ENCODE measurements at regions not wholly inside any gene's neighbourhood (a gene's known extent, or its start where the extent isn't known, plus 50 kb on each side); places are given as distances from the start of the nearest gene placed in this dataset.
A peak's percentile ranks its signal among the peaks of the same experiment; 100 is the strongest.

DNA sequence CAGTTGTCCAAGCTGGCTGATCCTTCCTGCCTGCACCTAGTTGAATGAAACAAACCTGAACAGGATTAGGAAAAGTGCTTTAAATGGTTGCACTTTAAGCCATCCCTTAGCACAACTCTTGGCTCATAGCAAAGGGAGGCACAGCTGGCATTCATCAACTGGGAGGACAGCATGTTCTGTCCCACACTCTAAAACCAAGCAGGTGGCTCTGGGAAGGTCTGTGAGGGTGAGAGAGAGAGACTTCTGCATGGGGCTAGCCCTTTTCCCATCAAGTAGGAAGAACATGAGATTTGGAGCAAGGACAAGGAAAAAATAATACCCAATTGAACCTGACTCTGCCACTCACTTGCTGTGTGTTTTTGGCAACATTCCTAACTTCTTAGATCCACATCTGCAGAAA, 140.9 kb upstream of the CCL2 start:
- DNase-seq, result no peak

DNA sequence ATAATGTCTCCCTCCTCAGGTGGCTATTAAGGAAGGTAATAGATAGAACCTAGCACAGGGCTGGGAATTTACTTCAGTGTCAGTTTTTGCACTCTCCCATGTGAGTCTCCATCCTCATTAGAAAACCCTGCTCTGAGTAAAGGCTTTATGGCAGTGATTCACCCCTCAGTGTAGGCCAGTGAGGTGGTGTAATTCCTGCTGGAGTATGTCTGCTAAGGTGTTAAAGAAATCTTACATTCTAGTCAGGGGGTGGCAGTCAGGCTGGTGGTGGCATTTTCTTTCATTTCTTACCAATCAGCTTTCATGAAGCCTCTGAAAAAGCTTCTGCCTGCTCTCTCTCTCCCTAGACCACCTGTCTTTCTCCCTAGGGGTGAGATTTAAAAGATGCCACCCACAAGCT, 138.8 kb upstream of the CCL2 start:
- no peak for DNase-seq

DNA sequence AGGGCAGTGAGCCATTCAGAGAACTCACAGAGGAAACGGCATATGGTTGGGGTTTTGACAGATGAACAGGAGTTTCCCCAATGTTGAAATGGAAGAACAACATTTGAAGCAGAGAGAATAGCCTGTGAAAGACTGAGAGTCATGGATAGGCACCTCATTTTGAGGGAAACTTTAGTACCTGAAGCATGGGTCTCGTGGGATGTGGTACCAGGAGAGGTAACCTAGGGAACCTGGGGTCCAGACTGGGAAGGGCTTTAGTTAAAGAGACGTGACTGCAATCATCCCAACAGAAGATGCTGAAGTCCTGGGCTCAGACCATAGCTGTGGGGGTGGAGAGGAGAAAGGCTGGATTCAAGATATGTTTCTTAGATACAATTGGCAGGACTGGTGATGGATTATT, 137.8 kb upstream of the CCL2 start:
- DNase-seq, result no peak

DNA sequence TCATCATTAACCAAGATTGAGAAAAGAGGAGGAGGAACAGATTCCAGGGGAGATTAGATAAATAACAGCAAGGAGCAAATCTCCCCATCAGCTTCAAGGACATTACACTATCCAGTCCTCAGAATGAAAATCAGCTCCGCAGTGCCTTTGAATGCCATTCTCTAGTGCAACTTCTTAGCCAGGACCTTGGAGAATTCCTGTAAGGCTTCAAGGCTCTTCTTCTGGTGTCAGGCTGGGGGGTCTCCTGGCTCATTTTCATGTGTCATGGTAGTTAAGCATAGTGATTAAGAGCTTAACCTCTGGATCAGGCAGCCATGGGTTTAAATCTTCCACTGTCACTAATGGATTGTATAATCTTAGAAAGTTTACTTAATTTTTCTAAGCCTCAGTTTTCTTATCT, 137.3 kb upstream of the CCL2 start:
- no peak for DNase-seq

DNA sequence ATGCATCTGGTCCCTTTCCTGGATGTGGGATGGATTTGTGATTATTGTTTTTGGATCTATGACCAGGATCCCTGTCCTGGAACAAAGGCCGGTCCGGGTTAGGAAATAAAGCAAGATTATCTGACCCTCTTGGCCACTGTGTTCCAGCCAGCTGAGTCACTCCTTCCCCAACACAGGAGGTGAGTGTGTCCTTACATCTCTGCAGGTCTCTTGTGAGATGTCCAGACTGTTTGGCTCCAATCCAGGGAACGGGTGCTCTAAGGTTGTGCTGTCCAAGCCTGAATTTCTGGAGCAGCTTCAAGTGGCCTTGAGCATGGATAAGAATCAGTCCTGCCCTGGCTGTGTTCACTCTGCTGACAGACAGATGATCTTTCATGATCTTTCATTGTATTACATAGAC, 136.5 kb upstream of the CCL2 start:
- no peak for DNase-seq

DNA sequence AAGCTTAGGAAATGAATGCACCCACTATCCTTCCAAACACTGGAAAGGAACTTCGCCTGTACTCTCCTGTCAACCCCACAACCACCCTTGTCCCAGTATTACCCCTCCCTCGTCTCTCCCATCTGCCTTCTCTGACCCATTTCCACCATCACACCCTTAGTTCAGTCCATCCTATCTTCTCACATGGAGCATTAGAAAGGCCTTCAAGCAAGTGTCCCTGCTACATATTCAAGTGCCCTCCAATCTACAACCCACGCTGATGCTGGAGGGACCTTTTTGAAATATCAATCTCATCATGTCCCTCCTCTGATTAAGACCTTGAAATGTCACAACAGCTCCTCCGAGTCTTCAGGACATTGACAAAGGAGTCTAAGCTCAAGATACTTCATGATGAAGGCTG, 133.8 kb upstream of the CCL2 start:
- no peak for DNase-seq

DNA sequence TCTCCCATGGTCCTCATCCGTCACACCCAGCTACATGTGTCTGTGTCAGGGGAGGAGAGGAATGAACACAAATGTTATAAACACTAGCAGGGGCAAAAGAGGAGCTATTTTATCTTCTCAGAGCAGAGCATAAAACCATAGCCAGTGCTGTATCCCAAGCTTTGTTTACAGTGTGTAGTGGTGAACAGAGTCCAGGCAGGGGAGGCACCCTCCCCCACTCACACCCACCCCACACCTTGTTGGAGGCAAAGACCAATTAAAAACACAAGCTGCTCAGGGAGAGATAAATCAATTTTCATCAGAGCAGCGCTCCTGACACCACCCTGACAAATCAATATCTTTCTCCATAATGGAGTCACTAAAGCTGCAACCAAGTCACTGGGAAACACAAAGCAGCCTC, 132.6 kb upstream of the CCL2 start:
- no peak for DNase-seq

DNA sequence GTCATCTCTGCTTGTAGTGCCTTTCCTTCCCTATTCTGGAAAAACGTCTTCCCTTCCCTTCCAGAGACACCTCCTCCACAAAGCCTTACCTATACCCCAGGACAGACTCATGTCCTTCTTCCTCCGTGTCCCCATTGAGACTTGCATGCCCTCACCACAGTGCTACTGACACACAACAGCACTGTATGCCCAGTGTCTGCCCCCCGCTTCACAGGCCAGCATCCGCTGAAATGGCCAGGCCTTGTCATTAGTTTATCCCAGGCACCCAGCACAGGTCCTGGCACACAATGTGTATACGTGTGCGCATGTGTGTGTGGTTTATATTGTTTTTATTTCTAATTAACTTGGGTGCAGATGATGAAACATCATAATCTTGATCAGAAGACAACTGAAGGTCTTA, 130.1 kb upstream of the CCL2 start:
- DNase-seq, result no peak

DNA sequence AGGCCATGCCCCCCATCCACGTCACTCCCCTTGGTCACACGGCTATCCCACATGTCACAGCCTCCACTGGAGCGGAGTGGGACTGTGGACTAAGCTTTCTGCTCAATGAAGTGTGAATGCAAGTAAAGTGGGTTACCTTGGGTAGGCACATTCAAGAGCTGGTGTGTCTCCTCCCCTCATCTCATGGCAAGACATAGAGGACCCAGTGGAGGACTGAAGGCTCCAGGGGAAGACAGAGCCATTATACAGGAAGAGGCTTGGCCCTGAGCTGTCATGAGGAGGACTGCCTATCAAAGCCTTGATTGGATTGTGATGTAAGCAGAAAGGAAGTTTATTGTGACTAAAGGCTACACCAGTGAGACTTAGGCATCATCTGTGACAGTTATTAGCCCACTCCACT, 129.2 kb upstream of the CCL2 start:
- no peak for DNase-seq

DNA sequence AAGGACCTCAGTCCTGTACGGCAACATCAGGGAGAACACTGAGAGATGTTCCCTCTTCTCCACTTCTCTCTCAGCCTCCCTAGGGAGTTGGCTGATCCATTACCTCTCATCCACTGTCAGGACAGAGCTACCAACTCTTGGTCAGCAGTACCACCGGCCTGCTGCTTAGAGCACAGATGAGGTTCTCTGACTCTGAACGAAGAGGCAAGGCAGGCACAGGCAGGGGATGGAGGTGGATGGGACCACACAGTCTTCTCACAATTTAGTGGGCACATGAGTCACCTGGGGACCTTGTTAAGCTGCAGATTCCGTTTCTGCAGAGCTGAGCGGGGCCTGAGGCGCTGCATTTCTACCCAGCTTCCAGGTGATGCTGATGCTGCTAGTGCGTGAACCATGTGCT, 128.6 kb upstream of the CCL2 start:
- DNase-seq, result no peak

DNA sequence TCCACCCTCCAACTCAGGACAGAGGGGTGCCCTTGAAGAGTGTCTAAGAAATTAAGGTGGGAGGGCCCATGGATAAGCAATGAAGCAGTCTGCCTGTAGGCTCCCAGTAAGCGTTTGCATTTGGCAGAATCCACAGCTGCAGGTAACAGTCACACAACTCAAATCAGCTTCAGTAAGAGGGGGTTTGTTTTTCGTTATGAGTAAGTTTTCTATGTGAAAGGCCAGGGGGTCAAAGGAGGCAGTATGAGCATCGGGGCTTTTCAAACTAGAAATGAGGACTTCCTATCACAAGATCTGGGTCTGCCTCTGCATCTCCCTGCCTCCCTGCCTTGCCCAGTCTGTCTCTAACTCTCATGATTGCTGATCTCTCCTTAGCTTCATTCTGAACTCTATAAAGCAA, 128.1 kb upstream of the CCL2 start:
- DNase-seq, result no peak

DNA sequence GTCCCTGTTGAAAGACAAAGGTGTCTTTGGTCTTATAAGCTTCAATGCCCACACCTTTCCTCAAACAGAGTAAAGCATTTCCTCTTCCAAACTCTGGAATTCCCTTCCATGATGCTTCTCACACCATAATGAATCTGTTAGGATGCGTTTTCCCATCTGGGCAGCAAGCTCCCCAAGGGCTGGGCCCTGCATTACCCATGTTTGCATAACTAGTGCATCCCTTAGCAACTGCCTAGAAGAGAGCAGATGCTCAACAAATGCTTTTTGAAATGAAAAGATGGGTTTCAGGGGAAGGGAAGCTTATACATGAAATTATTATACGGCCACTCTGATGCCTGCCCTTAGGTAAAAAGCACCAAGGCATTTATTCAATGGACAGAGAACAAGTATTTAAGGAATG, 124.5 kb upstream of the CCL2 start:
- no peak for DNase-seq

DNA sequence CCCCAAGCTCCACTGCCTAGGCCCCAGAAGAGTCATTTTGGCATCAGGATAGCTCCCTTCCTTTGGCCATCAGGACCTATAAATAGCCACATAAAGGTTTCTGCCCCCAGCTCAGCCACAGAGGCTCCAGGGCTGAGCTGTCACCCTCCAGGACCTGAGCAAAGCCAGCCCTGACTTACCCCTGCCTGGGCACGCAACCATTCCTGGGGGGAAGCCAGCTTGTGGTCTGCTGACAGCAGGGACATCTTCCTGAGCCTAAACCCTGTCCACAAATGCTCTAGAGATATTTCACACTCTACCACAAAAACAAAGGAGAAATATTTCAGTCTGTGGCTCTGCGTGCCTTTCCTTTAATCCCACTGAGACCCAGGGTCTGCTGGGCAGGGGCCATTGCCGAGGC, 123.7 kb upstream of the CCL2 start:
- DNase-seq, result no peak

DNA sequence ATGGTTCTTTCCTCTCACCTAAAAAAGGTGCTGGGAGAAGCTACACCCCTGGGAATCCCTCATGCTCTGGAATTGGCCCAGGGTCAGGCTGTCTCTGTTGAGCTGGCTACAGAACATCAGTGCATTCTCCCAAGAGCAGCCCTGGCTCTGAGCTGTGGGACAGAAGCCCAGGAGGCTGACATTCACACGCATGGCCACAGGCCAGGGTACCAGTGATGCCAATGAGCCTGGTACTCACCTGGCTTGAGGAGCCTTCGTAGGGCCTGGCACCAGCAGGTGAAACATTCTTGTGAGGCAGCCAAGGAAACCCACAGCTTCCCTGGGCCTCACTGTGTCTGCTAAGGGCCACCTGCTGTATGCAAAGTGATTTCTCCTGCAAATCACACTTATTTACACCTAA, 121.7 kb upstream of the CCL2 start:
- DNase-seq, result no peak

DNA sequence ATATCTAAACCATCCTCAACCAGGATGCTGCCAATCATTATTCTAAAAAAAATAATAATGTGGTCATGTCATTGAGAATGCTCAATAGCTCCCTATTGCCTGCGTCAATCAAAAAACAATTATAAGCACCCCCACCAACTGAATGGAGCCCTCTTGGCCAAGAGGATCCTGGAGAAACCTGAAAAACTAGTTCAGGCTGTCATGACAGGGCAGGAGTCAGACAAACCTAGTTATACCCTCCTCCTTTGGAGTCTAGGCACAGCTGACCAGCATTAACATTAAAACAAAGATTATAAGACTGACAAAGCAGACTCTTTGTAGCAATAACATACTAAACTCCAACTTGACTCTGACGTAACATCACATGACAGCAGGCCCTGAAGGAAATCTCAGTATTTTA, 119.2 kb upstream of the CCL2 start:
- DNase-seq, result no peak

DNA sequence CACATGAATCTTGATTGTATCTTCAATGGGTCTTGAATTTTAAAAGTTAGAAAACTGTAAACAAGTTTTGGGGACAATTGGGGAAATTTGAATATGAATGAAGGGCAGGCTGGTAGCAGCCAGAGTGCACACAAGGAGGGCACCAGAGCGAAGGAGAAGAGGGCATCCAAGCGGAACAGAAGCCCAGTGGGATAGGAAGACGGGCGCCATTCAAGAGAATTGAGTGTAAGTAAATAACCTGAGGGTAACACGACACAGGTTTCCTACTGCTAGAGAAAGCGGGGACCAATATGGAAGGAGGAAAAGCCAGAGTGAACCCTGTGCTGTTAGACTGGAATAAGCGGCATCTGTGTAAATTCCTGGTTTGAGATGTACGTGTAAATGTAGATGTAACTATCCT, 115.1 kb upstream of the CCL2 start:
- no peak for DNase-seq

DNA sequence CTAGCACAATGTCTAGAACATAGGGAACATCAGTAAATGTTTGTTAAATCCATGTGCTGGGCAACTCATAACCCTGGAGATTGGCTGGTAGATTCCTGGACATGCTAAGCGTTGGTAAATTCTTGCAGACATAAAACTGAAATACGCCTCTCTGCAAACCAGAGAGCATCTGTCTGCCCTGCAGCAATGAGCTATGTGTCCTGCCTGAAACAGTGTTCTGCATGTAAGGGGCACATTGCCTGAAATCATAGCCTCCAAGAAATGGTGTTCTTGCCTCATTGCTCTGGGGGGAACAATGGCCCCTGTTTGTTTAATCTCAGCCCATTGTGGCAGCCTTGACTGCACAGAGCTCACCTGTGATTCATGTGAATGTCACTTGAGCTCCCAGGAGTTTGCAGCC, 113.5 kb upstream of the CCL2 start:
- no peak for DNase-seq

DNA sequence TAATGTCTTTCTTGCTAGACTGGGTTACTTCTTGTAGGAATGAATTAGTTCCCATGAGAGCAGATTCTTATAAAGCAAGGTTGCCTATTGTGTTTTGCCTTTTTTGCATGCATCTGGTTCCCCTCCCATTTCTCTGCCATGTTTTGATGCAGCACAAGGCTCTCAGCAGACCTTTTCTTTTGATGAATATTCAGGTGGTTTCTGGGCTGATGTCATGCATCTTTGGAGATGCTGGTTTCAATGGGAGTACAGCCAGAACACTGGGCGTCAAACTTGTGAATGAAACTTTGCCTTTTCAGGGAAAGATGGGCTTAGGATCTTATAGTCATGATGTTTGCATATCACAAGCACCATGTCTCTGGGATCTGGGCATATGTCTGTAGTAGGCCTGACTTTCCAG, 111.7 kb upstream of the CCL2 start:
- no peak for DNase-seq

DNA sequence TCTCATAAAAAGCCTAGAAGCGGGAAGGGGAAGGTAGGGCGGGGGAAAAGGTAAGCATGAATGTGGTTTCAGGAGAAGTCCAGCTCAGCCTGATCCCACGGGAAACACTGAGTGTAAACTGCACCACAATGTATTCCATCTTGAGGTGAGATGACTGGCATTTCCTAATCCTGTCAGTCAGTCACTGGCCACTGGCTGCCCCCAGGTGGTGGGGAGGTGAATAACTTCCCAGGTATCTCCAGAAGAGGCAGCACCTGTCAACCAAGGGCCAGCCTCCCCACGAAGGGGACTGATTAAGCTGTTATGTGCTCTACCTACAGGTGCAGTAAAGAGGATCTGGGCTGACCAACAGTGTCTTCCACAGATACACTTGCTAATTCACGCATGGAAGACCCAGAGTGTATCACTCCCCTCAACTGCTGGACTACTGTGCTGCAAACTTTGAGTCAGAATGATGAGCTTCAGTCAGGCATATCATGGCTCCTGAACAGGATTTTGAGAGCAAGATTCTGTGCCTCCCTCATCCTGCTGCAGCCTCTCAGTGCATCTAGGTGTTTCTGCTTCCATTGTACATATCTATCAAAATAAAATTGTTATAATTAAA, 108.5 kb upstream of the CCL2 start:
- DNase-seq, result peak; percentile 2

DNA sequence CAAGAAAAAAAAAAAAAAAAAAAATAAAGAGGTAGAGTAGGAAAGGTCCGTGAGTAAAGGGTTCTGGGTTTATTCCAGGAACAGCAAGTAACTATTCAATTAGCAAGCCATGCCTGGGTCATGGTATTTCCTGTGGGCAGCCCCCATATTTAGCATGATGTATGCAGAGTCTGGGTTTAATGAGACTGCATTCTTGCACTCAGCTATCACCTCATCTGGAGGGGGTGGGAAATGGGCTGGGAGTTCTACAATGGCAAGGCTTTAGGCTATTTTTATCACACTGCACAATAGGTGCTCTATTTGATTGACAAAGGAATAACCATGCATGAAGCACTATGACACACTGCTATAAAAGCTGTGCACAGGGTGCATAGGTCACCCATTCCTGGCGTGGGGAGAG, 104.0 kb upstream of the CCL2 start:
- no peak for DNase-seq

DNA sequence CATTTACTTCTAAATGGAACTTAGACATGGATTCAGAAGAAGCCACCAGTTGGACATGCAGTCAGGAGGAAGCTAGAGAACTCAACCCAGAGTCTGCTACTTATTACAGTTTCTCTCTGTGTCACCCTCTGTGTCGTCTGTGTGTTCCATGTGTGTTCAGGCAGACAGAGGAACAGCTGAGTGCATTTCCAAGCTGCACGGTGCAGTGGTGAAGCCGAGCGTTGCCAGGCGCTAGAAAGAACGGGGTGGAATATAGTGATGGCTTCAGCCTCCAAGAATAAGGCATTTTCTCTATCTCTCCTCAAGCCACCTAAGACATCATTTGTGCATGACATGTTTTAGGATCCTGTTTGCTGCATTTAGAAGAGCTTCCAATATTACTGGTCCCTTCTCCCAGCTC, 101.1 kb upstream of the CCL2 start:
- DNase-seq, result no peak

DNA sequence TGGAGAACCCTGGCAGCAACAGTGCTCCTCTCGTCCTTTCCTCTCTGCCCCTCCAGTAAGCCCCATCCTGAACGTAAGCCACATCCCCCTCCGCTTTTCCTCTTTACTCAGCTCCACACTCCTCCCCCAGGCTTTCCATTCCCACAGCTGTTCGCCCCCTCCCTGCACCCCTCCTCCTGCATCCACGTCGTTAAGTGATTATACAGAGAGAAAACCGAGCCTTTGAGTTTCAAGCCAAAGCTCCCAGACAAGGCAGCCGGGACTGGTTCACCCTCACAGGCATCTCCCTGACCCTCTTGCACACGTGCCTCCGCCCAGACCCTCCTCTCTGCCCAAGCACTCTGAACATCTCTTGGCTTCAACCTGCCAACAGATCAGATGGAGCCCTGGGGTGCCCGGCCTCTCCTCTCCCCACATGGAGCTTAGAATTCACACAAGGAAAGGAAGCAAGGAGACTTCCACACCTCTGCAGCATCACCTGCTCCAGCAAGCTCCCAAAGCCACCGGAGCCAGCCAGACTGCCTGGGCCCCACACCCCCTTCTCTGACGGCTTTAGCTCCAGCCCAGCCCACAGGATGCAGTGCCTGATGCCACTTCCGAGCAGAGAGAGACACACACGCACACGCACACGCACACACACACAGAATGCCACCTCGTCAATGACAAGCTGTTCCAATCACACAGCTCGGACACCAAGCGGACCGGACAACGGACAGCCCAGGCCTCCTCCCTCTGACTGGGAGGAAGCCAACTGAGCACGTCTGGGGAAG, 99.9 kb upstream of the CCL2 start:
- DNase-seq, result no peak

DNA sequence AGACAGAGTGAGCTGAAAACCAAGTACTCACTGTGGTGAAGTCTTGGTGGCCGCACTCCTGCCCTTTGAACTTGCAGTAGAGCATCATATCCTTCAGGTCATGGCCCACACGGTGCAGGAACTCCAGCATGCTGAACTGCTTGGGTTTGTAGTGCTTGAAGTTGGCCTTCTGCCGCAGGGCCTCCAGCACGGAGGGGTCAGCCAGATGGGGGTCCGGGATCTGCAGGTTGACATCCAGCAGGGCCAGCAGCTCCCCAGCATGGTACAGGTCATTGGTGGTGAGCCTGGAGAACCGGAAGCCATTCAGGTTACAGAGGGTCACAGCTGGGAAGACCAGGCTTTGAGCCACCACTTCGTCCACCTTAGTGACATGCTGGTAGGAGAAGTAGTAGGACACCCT, 99.1 kb upstream of the CCL2 start:
- DNase-seq, result no peak

DNA sequence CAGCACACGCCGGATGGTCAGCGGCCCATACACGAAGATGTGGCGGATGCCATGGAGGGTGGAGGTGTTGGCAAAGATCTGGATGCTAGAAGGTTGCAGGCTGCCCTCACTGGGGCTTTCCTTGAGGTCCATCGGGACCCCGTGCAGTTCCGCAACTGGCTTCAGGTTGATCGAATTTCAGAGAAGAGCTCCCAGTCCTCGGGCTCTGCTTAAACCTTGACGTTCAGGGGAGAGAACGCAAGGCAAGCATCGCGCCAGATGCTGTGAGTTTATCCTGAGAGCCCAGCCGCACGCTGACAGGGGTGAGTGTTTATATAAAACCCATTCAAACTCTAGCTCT, 98.7 kb upstream of the CCL2 start:
- DNase-seq, result no peak
